Hematopoietic multipotent progenitor cell (in vitro differentiated cells): ENCODE measurements at regions not wholly inside any gene's neighbourhood (a gene's known extent, or its start where the extent isn't known, plus 50 kb on each side); places are given as distances from the start of the nearest gene placed in this dataset.
A peak's percentile ranks its signal among the peaks of the same experiment; 100 is the strongest.
"Not testable (repeated sequence)": the region's sequence is repeated elsewhere in the genome, so short reads cannot be mapped to it uniquely, and the experiment has no call there.

Experiments
- DNase-seq, 3 donors: peaks; one replicate each; pipeline ENCODE4 v3.0.0-alpha.2; 2011 to 2015; ENCODE audit warnings: low read depth in 2 of 3, low spot score in 2 of 3

- no peak for DNase-seq
Measured at GRCh38 chr15:20369500-20369899, 172.1 kb downstream of the GOLGA6L6 start.

- DNase-seq, result no peak
Measured at GRCh38 chr15:20368974-20369373, 172.6 kb downstream of the GOLGA6L6 start.

DNA sequence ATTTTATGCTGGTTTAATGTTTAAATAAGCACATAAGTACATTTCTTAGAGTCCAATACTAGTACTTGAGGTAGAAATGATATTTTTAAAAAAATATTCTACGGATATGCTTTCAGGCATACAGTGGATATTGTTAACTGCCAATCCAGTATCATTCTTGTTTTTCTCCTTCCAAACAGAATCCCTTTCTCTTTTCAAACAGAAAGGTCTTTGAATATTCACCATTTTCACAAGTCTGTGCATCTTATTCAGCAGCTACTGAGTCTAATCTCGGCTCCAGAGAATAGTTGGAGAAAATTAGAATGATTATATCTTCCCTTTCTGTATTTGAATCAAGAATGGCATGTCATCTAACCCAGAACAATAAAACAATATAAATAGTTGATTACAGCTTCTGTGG lies 174.5 kb downstream of the GOLGA6L6 start:
- DNase-seq, result no peak

- DNase-seq, result not testable (repeated sequence)
Measured at GRCh38 chr15:20363591-20363990, 178.0 kb downstream of the GOLGA6L6 start.

GRCh38 chr15:20361091-20361490 lies 180.5 kb downstream of the GOLGA6L6 start:
- no peak for DNase-seq

- DNase-seq, result no peak
Measured at GRCh38 chr15:20358779-20359414, 182.7 kb downstream of the GOLGA6L6 start.

- no peak for DNase-seq
Measured at GRCh38 chr15:20358066-20358778, 183.4 kb downstream of the GOLGA6L6 start.

DNA sequence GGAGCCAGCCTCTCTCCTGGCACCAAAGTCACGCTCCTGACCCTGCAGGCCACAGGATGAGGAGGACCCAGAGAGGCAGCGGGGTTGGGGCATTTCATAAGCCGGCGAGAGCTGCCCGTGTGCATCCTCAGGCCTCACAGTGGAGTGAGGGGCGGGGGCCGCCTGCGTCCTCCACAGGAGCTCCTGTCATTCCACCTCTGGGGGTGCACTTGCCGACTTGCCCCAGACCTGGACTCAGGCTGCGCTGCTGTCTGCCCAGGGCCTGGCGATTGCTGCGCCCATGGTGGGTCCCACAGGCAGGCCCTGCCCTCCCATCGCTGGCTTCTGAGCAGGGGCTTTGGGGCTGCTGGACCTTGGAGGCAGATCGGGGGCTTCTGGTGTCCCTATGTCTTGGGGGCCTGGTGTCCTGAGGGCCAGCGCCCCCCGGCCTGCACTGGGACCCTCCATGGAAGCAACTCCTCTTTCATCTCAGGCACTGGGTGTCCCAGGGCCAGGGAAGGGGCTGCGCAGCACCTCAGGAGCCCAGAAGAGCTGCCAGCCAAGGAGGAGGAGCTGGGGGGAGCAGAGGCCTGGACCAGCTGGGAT lies 184.0 kb downstream of the GOLGA6L6 start:
- DNase-seq, result no peak

- no peak for DNase-seq
Measured at GRCh38 chr15:20356911-20357480, 184.6 kb downstream of the GOLGA6L6 start.

- peak; percentile 63 to 80 (median 68) for DNase-seq
Measured at GRCh38 chr15:20356444-20356910, 185.1 kb downstream of the GOLGA6L6 start.

- no peak for DNase-seq
Measured at GRCh38 chr15:20355256-20355868, 186.2 kb downstream of the GOLGA6L6 start.

GRCh38 chr15:20354884-20355223 lies 186.7 kb downstream of the GOLGA6L6 start:
- not testable (repeated sequence) for DNase-seq

DNA sequence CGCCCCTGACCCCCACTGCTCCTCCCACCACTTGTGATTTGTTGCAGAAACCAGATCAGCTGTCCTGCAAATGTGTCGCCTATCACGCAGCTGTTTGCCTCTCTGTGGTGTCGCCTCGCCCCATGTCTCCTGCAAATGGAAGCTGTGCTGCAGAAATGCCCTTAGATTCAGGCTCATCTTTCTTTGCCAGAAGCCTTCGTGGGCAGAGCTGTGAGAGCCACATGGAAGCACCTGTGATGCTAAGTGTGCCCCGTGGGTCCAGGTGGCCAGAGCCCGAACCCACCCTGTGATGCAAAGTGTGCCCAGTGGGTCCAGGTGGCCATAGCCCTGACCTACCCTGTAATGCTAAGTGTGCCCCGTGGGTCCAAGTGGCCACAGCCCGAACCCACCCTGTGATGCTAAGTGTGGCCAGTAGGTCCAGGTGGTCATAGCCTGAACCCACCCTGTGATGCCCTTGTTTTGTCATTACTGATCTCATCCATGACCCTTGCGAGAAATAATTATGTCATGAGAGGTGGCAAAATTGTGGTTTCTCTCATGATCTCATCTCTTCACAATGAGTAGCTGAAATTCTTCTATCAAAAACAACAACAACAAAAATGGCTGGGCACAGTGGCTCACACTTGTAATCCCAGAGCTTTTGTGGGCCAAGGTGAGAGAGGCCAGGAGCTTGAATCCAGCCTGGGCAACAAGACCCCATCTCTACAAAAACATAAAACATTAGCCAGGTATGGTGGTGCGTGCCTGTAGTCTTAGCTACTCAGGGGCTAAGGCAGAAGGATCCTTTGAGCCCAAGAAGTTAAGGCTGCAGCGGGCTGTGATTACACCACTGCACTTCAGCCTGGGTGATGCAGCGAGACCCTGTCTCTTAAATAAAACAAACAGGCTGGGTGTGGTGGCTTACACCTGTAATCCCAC lies 187.4 kb downstream of the GOLGA6L6 start:
- no peak for DNase-seq

GRCh38 chr15:20352241-20353200 lies 189.1 kb downstream of the GOLGA6L6 start:
- DNase-seq, result no peak

DNA sequence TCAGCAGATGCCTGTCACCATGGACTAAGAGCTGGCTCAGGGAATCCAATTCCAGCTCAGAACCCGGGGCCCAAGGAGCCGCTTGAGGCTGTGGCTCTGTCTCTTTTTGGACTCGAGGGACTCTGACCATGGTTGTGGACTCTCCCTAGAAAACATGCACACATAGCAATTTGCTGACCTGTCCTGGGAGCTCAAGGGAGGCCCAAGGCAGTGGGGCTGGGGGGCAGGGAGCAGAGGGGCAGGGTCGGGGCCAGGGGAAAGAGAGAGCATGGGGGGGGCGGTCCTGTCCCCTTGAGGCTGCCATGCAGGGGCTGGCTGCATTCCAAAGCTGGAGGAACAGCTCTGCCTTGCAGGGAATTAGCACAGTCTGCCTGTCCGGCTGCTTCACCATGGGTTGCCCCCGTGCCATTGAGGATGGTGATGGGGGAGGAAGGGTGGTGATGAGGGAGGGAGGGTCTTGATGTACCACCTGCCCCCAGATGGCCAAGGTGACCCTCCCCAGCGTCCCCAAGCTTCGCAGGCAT lies 190.1 kb downstream of the GOLGA6L6 start:
- DNase-seq, result no peak

DNA sequence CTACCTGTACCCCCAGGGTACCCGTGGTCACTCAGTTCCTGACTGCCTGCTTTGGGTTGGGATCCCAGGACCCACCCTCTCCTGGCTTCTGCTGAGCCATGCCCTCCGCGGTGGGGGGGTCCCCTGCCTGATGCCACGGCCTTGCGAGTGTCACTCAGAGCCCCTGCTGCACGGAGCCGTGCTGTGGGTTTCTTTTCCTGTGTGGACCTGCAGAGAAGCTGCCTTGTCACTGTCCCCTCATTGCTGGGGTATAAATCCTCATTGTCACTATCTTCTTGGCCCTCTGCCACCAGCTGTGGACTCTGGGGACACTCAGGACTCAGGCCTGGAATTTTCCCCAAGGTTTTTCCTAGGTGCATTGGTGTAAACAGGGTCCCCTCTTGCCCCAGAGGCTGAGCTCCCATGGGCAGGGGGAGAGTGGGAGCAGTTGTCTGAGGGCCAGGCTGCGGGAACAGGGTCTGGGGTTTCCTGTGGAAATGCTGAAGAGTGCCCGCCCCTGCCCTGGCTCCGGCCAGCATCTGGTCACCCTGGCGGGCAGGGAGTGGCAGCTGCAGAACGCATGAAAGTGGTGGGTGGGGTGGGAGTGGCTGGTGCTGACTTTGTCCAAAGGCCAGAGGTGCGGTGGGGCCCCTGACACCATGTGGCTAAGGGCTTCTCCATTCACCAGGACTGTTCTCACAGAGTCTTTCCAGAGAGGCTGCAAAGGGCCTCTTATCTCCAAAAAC lies 191.7 kb downstream of the GOLGA6L6 start:
- peak in 2 of 3 donors; percentile 29 to 48 for DNase-seq

DNA sequence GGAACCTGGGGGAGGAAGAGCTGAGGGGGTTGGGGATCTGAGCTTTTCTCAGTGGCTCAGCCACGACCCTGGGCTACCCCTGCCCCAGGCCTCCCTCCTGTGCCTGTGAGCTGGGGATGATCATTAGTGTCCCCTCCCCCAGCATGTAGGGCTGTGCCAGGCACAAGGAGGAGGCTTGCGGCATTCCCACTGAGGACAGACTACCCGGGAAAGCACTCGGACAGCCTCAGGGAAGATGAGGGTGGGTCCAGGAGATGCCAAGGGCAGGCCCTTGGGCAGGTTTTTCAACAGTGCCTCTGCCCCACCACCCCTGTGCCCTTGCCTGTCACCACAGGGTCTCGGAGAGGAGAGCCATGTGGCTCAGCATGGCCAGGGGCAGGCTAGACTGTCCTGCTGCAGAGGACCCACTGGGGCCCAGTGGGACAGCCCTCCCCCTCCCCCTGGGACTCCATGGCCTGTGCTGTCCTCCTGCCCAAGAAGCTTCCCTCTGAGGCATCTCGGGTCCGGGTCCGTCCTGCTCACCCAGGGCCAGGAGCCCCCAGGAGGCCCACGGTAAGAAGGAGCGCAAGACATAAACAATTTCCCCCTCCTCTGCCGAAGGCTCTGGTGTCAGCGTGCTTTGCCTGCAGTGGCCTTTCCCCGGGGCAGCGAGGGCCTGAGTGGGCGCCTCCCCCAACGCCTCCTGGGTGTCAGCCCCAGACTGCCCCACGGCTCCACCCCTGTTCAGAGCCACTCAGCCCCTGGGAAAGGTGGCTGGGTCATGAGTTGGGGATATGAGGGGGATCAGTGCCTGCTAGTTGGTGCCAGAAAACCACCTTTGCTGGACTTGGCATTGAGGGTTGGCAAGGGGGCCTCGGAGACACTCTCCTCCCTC lies 192.5 kb downstream of the GOLGA6L6 start:
- DNase-seq, result no peak
